Left cardiac atrium (tissue), 4 donors: ENCODE measurements at regions not wholly inside any gene's neighbourhood (a gene's known extent, or its start where the extent isn't known, plus 50 kb on each side); places are given as distances from the start of the nearest gene placed in this dataset.

Source experiments
- ATAC-seq, 2 donors: fragments of 200-7000 bp; cut with Tn5 transposase; one replicate each; pipeline ENCODE4 v1.9.1; 2020; ENCODE audit warnings: mild to moderate bottlenecking in 2 of 2, moderate library complexity in 2 of 2
- DNase-seq: peaks from one replicate; pipeline ENCODE4 v3.0.0-alpha.2; 2020
- intact Hi-C, 2 donors: fragments of 100-400 bp; cut with DNase I; formaldehyde crosslinking; loops; one replicate each; pipeline versions ENCODE4 v1.14.1 to v1.15.1; 2022 to 2023
- donor health status: DM: no; HTN: yes; CAD: no.
- donor health status: DM: no; HTN: yes; CAD: no; lungs with severe emphysema.
- donor health status: DM: yes; HTN: yes; CAD: no.
- donor health status: Dilated cardiomyopathy.

- ATAC-seq, result no peak
- DNase-seq, result no peak
- intact Hi-C loops, result no loop called here
Observed at GRCh38 chrX:109841869-109842579, 109.0 kb upstream of the ACSL4 start.

- ATAC-seq (no peak), DNase-seq (no peak)
- intact Hi-C loops, result no loop called here
Observed at GRCh38 chrX:109842611-109843010, 109.6 kb upstream of the ACSL4 start.

- intact Hi-C loops, result no loop called here
- peak in 1 of 2 donors; percentile 35 for ATAC-seq
- peak; percentile 24 for DNase-seq
Observed at GRCh38 chrX:109843963-109844751, 111.1 kb upstream of the ACSL4 start.

- ATAC-seq, result no peak
- intact Hi-C loops, result no loop called here
Observed at GRCh38 chrX:109844986-109845385, 111.9 kb upstream of the ACSL4 start.

GRCh38 chrX:109845996-109846395 is 112.9 kb upstream of the ACSL4 start:
- DNase-seq (no peak), ATAC-seq (no peak)
- intact Hi-C loops, result no loop called here

More at GRCh38 chrX:109844986-109845385, 111.9 kb upstream of the ACSL4 start:
- DNase-seq, result no peak

- ATAC-seq (peak; percentile 74 to 92), DNase-seq (no peak)
- intact Hi-C loops, result no loop called here
Observed at GRCh38 chrX:109847257-109848187, 114.5 kb upstream of the ACSL4 start.

GRCh38 chrX:109848461-109849050 is 115.5 kb upstream of the ACSL4 start:
- intact Hi-C loops, result no loop called here
- no peak for DNase-seq
- no peak for ATAC-seq

GRCh38 chrX:109854096-109854495 is 121.0 kb upstream of the ACSL4 start:
- no peak for DNase-seq
- intact Hi-C loops, result loop anchor here in 1 of 2 donors (10.0 kb wide), 1 partner anchor 369 kb away; the partner anchor contains the start of gene GUCY2F
- ATAC-seq, result no peak

GRCh38 chrX:109855501-109855900 is 122.4 kb upstream of the ACSL4 start:
- no peak for ATAC-seq
- intact Hi-C loops, result loop anchor here in 1 of 2 donors (5.0 to 10.0 kb wide), 2 partner anchors 143 to 371 kb away; partner anchors contain the start of gene GUCY2F
- no peak for DNase-seq

GRCh38 chrX:109856974-109857373 is 123.9 kb upstream of the ACSL4 start:
- DNase-seq (no peak), ATAC-seq (no peak)
- intact Hi-C loops, result loop anchor here in 1 of 2 donors (5.0 to 10.0 kb wide), 2 partner anchors 145 to 372 kb away; partner anchors contain the start of gene GUCY2F

- intact Hi-C loops, result loop anchor here in 1 of 2 donors (5.0 to 10.0 kb wide), 2 partner anchors 145 to 373 kb away; partner anchors contain the start of gene GUCY2F
- ATAC-seq, result peak in 1 of 2 donors; percentile 35
Observed at GRCh38 chrX:109857584-109858228, 124.6 kb upstream of the ACSL4 start.

GRCh38 chrX:109858602-109859341 is 125.7 kb upstream of the ACSL4 start:
- intact Hi-C loops, result loop anchor here in 1 of 2 donors (5.0 to 10.0 kb wide), 2 partner anchors 146 to 374 kb away; partner anchors contain the start of gene GUCY2F
- DNase-seq (no peak), ATAC-seq (no peak)

More at GRCh38 chrX:109857584-109858228, 124.6 kb upstream of the ACSL4 start:
- DNase-seq, result no peak

- ATAC-seq (no peak), DNase-seq (no peak)
- intact Hi-C loops, result loop anchor here in 1 of 2 donors (5.0 to 10.0 kb wide), 2 partner anchors 147 to 375 kb away; partner anchors contain the start of gene GUCY2F
Observed at GRCh38 chrX:109859651-109860050, 126.6 kb upstream of the ACSL4 start.

GRCh38 chrX:109862433-109862832 is 129.4 kb upstream of the ACSL4 start:
- no peak for DNase-seq
- intact Hi-C loops, result no loop called here
- no peak for ATAC-seq

- DNase-seq (no peak), ATAC-seq (no peak)
- intact Hi-C loops, result no loop called here
Observed at GRCh38 chrX:109863811-109864210, 130.8 kb upstream of the ACSL4 start.

GRCh38 chrX:109871121-109871888 is 131.6 kb upstream of the TMEM164 start:
- intact Hi-C loops, result no loop called here
- DNase-seq (no peak), ATAC-seq (no peak)
